Keratinocyte (primary cell): ENCODE measurements at regions not wholly inside any gene's neighbourhood (a gene's known extent, or its start where the extent isn't known, plus 50 kb on each side); places are given as distances from the start of the nearest gene placed in this dataset.

Experiments
- DNase-seq: peaks from one replicate; pipeline ENCODE4 v3.0.0-alpha.2; 2011; ENCODE audit warnings: low read depth, missing footprints, low spot score
- FAIRE-seq: peaks from 2 replicates; lab custom pipeline; 2011; peaks lifted over from hg19 to GRCh38; lab: Jason Lieb, UNC
- H2AFZ ChIP-seq: 2 replicates; pipeline ENCODE4 v1.6.0; 2012; ENCODE audit warnings: low read length, control low read depth, inconsistent platforms; ENCODE audit not compliant: control insufficient read depth
- H3K27ac ChIP-seq: 2 replicates; pipeline ENCODE4 v1.5.1; 2011; ENCODE audit warnings: low read length; ENCODE audit not compliant: control insufficient read depth, insufficient read depth
- H3K27me3 ChIP-seq: 3 replicates; pipeline ENCODE4 v1.6.0; 2011; ENCODE audit warnings: low read length; ENCODE audit not compliant: control insufficient read depth, insufficient read depth; ENCODE audit errors: extremely low read depth
- H3K36me3 ChIP-seq, 2 experiments: 2 replicates in 1 of 2; 3 replicates in 1 of 2; pipeline ENCODE4 v1.5.1; 2011; ENCODE audit warnings: low read length in 2 of 2, mild to moderate bottlenecking in 1 of 2; ENCODE audit not compliant: control insufficient read depth in 2 of 2, insufficient read depth in 2 of 2; ENCODE audit errors: extremely low read depth in 1 of 2
- H3K4me1 ChIP-seq: 3 replicates; pipeline ENCODE4 v1.5.1; 2011; ENCODE audit warnings: low read length; ENCODE audit not compliant: control insufficient read depth, insufficient read depth; ENCODE audit errors: extremely low read depth
- H3K4me2 ChIP-seq: 3 replicates; pipeline ENCODE4 v1.6.0; 2011; ENCODE audit warnings: low read depth, low read length; ENCODE audit not compliant: control insufficient read depth, insufficient read depth; ENCODE audit errors: extremely low read depth
- H3K4me3 ChIP-seq, 3 experiments: fragments of 200-600 bp in 1 of 3; sonication (generic) in 1 of 3; 2 replicates in 2 of 3; 3 replicates in 1 of 3; pipeline ENCODE4 v1.5.1; 2011 to 2016; ENCODE audit warnings: low read length in 3 of 3, mild to moderate bottlenecking in 3 of 3, control low read depth in 2 of 3, inconsistent platforms in 1 of 3, low read depth in 1 of 3, mixed read lengths in 1 of 3, mixed run types in 1 of 3, moderate library complexity in 1 of 3; ENCODE audit not compliant: control insufficient read depth in 2 of 3, insufficient read depth in 2 of 3; ENCODE audit errors: extremely low read depth in 1 of 3
- H3K79me2 ChIP-seq: 2 replicates; pipeline ENCODE4 v1.6.0; 2012; ENCODE audit warnings: low read length; ENCODE audit not compliant: control insufficient read depth, insufficient read depth
- H3K9ac ChIP-seq: 3 replicates; pipeline ENCODE4 v1.6.0; 2011; ENCODE audit warnings: low read length; ENCODE audit not compliant: control insufficient read depth, insufficient read depth; ENCODE audit errors: extremely low read depth
- H3K9me1 ChIP-seq: 3 replicates; pipeline ENCODE4 v1.6.0; 2011; ENCODE audit warnings: low read length; ENCODE audit not compliant: control insufficient read depth, insufficient read depth; ENCODE audit errors: extremely low read depth
- H3K9me3 ChIP-seq: 2 replicates; pipeline ENCODE4 v1.5.1; 2012; ENCODE audit warnings: low read depth, low read length; ENCODE audit not compliant: control insufficient read depth
- H4K20me1 ChIP-seq: 3 replicates; pipeline ENCODE4 v1.6.0; 2011; ENCODE audit warnings: low read length; ENCODE audit not compliant: control insufficient read depth, insufficient read depth; ENCODE audit errors: extremely low read depth
- EZH2 ChIP-seq: IDR thresholded peaks from one replicate; pipeline ENCODE4 v1.6.1; 2012; ENCODE audit warnings: inconsistent platforms, mild to moderate bottlenecking, low read length, moderate library complexity
- dilution Hi-C: fragments of 300-500 bp; cut with MboI; formaldehyde crosslinking; loops from one replicate; pipeline ENCODE4 v1.7.0; 2020; ENCODE audit warnings: low sequenced_read_pairs; ENCODE audit not compliant: extremely low pct_ligation_motif_present
- TF ChIP-seq, protein P1 (sequence below), 3 experiments: IDR thresholded peaks in 1 of 3; conservative IDR thresholded peaks in 1 of 3; optimal IDR thresholded peaks in 1 of 3; 2 replicates in 2 of 3; 3 replicates in 1 of 3; pipeline versions ENCODE3 to v1.5.1; 2011; ENCODE audit warnings: low read length in 3 of 3, mild to moderate bottlenecking in 3 of 3, moderate library complexity in 2 of 3, control low read depth in 1 of 3, inconsistent platforms in 1 of 3; ENCODE audit not compliant: insufficient read depth in 2 of 3; ENCODE audit errors: extremely low read depth in 1 of 3

DNA sequence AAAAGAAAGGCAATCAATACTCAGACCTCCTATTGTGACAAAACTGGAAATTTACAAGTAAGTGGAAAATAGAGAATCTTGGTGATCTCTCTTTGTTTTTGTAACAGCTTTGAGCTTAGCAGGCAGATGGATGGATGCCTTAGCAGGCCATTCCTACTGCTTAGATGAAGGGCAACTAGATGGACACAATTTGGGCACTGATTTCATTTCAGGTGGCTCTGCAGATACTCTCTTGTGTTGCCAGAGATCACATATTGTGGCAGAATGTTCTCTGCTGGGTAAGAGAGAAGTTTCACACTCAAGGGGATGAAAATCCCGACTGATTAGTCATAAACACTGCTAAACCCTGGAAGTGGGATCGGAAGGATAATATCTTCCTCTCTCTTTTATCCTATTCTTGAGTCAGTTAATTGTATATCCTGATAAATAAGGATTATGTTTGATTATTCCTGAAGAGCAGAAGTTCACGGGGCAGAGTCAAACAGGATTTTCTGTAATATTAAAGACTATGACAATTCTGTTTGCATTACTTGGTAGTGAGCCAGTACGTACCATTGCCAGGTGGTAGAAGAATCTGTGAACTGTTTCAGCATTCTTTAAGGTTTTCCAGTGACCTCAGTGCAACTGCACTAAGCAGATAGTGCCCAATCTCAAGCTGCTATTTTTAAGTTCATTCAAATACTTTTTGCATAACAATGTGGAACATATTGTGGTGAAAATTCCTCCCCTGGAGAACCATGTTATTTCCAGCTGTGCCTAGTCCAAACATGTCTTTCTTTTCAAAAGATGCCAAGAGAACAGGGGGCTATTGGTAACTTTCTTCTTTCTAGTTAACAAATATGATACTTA is 974.3 kb downstream of the FSTL5 start:
- dilution Hi-C loops = no loop called here
- Histone ChIP-seq H3K4me1 (no peaks in the 10 kb centered on the region), H3K27me3 (no peaks in the 10 kb centered on the region), H3K36me3 (no peaks in the 10 kb centered on the region), H3K4me3 (no peak overlapping the region), H3K9ac (no peak overlapping the region), H3K27ac (no peak overlapping the region), H4K20me1 (no peaks in the 10 kb centered on the region), H3K9me3 (no peaks in the 10 kb centered on the region), H2AFZ (no peak overlapping the region), H3K4me2 (no peak overlapping the region), H3K9me1 (no peaks in the 10 kb centered on the region), H3K79me2 (no peaks in the 10 kb centered on the region)
- TF ChIP-seq, protein P1, sequence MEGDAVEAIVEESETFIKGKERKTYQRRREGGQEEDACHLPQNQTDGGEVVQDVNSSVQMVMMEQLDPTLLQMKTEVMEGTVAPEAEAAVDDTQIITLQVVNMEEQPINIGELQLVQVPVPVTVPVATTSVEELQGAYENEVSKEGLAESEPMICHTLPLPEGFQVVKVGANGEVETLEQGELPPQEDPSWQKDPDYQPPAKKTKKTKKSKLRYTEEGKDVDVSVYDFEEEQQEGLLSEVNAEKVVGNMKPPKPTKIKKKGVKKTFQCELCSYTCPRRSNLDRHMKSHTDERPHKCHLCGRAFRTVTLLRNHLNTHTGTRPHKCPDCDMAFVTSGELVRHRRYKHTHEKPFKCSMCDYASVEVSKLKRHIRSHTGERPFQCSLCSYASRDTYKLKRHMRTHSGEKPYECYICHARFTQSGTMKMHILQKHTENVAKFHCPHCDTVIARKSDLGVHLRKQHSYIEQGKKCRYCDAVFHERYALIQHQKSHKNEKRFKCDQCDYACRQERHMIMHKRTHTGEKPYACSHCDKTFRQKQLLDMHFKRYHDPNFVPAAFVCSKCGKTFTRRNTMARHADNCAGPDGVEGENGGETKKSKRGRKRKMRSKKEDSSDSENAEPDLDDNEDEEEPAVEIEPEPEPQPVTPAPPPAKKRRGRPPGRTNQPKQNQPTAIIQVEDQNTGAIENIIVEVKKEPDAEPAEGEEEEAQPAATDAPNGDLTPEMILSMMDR (optimal IDR thresholded peaks at IDR 0.05 in 1 of 3, IDR thresholded peaks at IDR 0.05 in 1 of 3, conservative IDR thresholded peaks at IDR 0.05 in 1 of 3; ENCODE audit: extremely low read depth in 1 of 3, insufficient read depth in 2 of 3, low read length in 3 of 3) = no peak
- no peak for TF ChIP-seq EZH2
- DNase-seq (no peak), FAIRE-seq (no peak)

DNA sequence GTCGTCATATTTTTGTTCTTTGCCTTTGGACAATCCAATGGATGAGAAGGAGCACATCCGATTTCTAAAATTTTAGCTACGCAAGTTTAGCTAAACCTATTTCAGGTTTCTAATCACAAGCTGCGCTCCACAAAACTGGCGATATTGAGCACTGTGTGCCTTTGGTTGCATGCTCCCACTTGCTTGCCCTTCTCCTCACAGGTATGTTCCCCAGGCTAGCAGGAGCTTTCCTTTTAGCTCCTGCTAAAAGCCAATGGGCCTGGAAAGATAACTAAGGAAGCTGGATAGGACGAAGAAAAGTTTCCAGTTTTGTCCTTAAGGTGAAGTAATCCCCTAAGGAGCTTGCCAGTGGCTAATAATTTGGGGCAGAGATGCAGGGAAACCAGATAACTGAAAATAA is 975.2 kb downstream of the FSTL5 start:
- Histone ChIP-seq H3K4me2 (no peak overlapping the region), H2AFZ (no peak overlapping the region), H3K36me3 (no peaks in the 10 kb centered on the region), H3K9ac (no peak overlapping the region), H3K79me2 (no peaks in the 10 kb centered on the region), H3K27ac (no peak overlapping the region), H3K9me3 (no peaks in the 10 kb centered on the region), H3K4me3 (no peak overlapping the region), H3K27me3 (no peaks in the 10 kb centered on the region), H3K9me1 (no peaks in the 10 kb centered on the region), H4K20me1 (no peaks in the 10 kb centered on the region), H3K4me1 (no peaks in the 10 kb centered on the region)
- dilution Hi-C loops = no loop called here
- no peak for DNase-seq
- TF ChIP-seq EZH2 = no peak
- TF ChIP-seq, protein P1 (optimal IDR thresholded peaks at IDR 0.05 in 1 of 3, IDR thresholded peaks at IDR 0.05 in 1 of 3, conservative IDR thresholded peaks at IDR 0.05 in 1 of 3; ENCODE audit: extremely low read depth in 1 of 3, insufficient read depth in 2 of 3, low read length in 3 of 3) = no peak
- no peak for FAIRE-seq
